ENCODE measurements at regions not wholly inside any gene's neighbourhood (a gene's known extent, or its start where the extent isn't known, plus 50 kb on each side); places are given as distances from the start of the nearest gene placed in this dataset.

- Histone ChIP-seq H3K9me3 (no peaks in the 10 kb centered on the region), H3K4me3 (no peak overlapping the region), H3K36me3 (no peaks in the 10 kb centered on the region), H3K27me3 (no peaks in the 10 kb centered on the region)
- DNase-seq = no peak
Observed at GRCh38 chr12:25723921-25724491, 170.9 kb upstream of the LMNTD1 start.

DNA sequence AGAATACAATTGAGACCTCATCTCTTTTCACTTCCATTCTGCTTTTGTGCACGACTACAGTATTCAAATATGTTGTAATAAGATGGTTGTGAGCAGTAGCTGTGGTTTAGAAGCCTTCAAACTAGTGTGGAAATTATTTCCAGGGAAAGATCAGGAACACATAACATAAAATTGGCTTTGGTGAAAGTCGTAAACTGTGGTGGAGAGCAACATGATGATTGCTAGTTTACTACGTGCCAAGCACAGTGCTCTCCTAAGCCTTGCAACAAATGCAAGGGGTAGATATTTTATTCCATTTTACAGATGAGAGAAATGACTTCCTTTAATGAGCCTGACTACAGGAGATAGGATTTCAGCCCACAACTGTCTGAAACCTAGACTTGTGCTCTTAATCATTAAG is 172.4 kb upstream of the LMNTD1 start:
- H3K9me3 ChIP-seq = no peaks in the 10 kb centered on the region
- H3K4me3 ChIP-seq = no peak overlapping the region
- H3K36me3 ChIP-seq = no peaks in the 10 kb centered on the region
- no peak for DNase-seq
- H3K27me3 ChIP-seq = no peaks in the 10 kb centered on the region

DNA sequence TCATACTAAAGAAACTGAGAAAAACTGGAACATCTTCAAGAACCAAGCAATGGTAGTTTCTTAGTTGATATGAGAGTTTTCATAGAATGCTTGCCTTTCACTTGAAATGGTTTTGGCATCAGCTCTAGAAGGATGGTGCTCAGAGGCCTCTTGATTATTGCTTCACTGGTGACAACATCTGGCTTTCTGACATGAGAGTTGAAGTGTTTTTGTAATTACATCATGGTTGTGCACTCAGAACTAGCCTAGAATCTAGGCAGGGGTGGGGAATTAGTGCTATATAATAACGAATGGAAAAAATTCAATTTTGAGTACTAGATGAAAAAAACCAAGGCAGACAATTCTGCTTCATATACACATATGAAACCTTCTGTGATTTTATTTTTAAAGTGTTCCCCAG is 172.8 kb upstream of the LMNTD1 start:
- Histone ChIP-seq H3K4me3 (no peak overlapping the region), H3K36me3 (no peaks in the 10 kb centered on the region), H3K27me3 (no peaks in the 10 kb centered on the region), H3K9me3 (no peaks in the 10 kb centered on the region)
- DNase-seq = no peak

GRCh38 chr12:25728056-25728595 is 175.0 kb upstream of the LMNTD1 start:
- DNase-seq = no peak
- H3K36me3 ChIP-seq = no peaks in the 10 kb centered on the region
- H3K9me3 ChIP-seq = no peaks in the 10 kb centered on the region
- no peak overlapping the region for H3K4me3 ChIP-seq
- H3K27me3 ChIP-seq = no peaks in the 10 kb centered on the region

DNA sequence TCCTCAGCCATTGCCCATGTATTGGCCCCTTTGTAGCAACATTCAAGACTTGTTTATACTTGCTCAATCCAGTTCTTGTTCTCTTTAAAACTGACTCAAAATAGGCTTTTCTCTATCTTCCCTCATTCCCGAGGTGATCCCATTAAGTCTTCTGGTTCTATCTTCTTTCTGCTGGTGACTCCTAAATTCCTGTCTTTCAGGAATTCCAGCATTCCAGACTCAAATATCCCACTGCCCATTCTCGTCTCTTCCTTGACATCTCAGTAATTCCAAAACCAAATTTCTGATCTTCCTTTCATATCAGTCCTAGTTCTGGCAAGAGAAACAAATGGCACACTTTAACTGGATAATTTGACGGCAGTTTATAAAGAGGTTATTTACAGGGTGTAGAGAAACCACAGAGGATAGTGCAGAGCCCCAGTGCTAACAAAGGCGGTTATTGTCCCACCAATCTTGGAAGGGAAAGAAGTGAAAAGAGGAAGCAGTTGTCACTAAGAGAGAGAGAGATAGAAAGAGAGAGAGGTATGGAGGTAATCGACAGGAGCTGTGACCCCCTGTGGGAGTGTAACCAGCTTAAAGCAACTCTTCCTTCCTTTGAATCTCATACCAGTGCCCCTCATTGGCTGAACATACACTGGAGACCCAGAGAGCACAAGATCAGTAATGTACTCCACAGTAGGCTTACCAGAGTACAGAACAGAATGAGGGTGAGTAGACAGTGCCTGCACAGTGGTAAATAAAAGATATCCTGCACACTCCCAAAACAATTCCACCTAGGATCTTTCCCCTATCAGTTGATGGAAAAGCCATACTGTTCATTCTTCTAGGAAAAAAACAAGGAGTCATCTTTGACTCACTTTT is 177.6 kb upstream of the LMNTD1 start:
- DNase-seq = no peak
- Histone ChIP-seq H3K9me3 (peaks cover 3% of the 10 kb centered on the region; the same call in 1 of the 2 replicates), H3K36me3 (no peaks in the 10 kb centered on the region), H3K4me3 (no peak overlapping the region), H3K27me3 (no peaks in the 10 kb centered on the region)

DNA sequence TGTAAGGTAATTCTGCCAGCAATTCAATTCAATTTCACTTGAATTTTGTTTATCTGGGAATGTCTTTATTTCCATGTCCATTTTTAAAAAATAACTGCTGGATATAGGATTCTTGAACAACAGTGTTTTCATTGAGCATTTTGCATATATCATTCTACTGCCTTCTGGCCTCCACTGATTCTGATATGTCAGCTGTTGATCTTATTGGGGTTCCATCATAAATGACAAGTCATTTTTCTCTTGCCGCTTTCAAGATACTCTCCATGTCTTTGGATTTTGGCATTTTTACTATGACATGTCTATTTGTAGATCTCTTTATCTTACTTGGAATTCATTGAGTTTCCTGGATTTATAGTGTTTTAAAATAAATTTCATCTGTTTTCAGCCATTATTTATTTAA is 180.5 kb upstream of the LMNTD1 start:
- DNase-seq = no peak
- peaks cover 3% of the 10 kb centered on the region; the same call in 1 of the 2 replicates for H3K9me3 ChIP-seq

DNA sequence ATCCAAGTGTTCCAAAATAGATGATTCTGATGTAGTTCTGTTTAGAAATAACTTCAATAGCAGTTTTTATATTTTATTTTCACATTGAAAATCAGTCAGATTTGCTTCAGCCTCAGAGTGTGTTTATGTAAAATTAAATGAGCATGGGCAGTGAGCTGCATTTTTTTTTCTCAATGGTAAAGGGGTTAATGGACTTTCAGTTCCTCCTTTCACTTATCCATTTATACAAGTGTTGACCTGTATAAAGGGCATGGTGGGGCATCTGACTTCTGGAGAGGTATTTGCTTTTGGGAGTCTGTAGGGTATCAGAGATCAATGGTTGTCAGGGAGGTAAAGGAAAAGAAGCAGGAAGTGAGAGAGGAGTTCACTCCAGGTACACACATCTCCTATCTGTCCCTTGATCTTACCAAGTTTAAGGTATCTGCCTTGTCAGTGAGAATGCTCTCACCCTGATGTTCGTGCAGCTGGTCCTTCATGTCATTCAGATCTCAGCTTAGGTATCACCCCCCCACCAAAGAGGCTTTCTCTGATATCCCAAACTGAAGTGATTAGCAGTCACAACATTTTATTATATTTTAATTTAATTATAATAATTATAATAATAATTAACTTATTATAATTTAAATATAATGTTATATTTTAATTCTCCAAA is 181.6 kb upstream of the LMNTD1 start:
- Histone ChIP-seq H3K4me3 (no peak overlapping the region), H3K9me3 (peaks cover 3% of the 10 kb centered on the region; the same call in 1 of the 2 replicates), H3K27me3 (no peaks in the 10 kb centered on the region), H3K36me3 (no peaks in the 10 kb centered on the region)
- no peak for DNase-seq

More for the DNA sequence above, 180.5 kb upstream of the LMNTD1 start:
- H3K27me3 ChIP-seq = no peaks in the 10 kb centered on the region
- H3K4me3 ChIP-seq = no peak overlapping the region
- H3K36me3 ChIP-seq = no peaks in the 10 kb centered on the region

GRCh38 chr12:25740617-25741016 is 187.5 kb upstream of the LMNTD1 start:
- no peak overlapping the region for H3K4me3 ChIP-seq
- no peaks in the 10 kb centered on the region for H3K36me3 ChIP-seq
- no peaks in the 10 kb centered on the region for H3K27me3 ChIP-seq
- DNase-seq = no peak
- no peaks in the 10 kb centered on the region for H3K9me3 ChIP-seq

- no peaks in the 10 kb centered on the region for H3K36me3 ChIP-seq
- no peak overlapping the region for H3K4me3 ChIP-seq
- H3K9me3 ChIP-seq = no peaks in the 10 kb centered on the region
- no peaks in the 10 kb centered on the region for H3K27me3 ChIP-seq
- no peak for DNase-seq
Observed at GRCh38 chr12:25741917-25742316, 188.8 kb upstream of the LMNTD1 start.

DNA sequence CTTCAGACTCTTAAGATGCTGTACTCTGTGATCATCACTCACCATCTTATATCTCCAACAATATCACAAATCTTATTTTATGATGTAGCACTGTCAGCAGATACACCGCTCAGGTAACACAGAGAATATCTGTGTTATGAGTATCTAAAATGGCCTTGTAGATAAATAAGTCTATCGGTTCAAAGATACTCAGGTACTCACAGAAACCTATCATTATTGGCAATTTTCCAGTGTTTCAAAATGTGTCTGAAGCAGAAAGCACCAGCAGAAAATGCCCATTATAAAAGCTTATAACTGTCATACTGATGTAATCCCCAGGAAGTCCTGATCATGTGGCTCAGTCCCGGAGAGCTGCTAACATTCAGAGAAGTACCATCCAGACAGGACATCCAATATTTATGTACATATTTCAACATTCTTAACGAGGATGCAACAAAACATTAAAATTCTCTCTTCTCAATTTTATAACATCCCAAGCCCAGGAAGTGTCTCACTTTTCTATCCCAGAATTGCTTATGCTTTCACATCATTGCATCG is 190.7 kb upstream of the LMNTD1 start:
- DNase-seq = no peak
- Histone ChIP-seq H3K36me3 (no peaks in the 10 kb centered on the region), H3K4me3 (no peak overlapping the region), H3K9me3 (no peaks in the 10 kb centered on the region), H3K27me3 (no peaks in the 10 kb centered on the region)

DNA sequence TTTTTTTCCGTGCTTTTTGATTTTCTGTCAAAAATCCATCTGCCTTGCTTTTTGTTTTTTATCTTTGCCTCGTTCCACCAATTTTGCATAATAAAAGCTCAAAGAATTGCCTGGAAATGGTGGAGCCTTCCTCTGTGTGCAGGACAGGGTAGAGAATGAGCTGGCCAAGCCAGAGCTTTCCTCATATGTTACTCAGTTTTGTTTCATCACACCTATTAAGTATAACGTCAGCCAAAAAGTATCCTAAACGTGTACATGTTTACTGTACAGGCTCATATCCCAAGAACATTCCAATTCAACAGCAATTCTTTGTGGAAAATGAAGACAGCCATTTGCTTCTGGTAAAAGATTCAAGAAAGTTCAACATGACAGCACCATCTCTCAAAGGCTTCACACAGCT is 191.2 kb upstream of the LMNTD1 start:
- DNase-seq = no peak
- H3K36me3 ChIP-seq = no peaks in the 10 kb centered on the region
- no peak overlapping the region for H3K4me3 ChIP-seq
- H3K9me3 ChIP-seq = no peaks in the 10 kb centered on the region
- no peaks in the 10 kb centered on the region for H3K27me3 ChIP-seq

- no peak for DNase-seq
- no peaks in the 10 kb centered on the region for H3K27me3 ChIP-seq
- H3K36me3 ChIP-seq = no peaks in the 10 kb centered on the region
- no peaks in the 10 kb centered on the region for H3K9me3 ChIP-seq
- H3K4me3 ChIP-seq = no peak overlapping the region
Observed at GRCh38 chr12:25745281-25745680, 192.2 kb upstream of the LMNTD1 start.

DNA sequence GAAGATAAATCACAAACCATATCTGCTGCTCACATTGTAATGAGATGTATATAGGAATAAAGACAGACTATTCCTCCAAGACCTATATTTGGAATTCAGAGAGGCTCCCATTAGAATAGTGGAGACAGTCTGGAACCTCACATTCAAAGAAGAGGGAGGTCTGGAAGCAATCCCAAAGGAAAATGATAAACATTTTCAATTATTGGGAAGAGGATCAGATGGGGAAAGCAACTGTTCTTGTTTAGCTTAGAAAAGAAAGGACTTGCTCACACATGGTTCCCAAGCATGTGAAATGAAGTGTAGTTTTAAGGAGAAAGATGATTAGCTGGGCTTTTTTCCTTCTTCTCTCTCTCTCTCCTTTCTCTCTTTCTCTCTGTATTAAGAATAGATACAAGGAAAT is 193.0 kb upstream of the LMNTD1 start:
- no peaks in the 10 kb centered on the region for H3K27me3 ChIP-seq
- no peaks in the 10 kb centered on the region for H3K9me3 ChIP-seq
- DNase-seq = no peak
- H3K36me3 ChIP-seq = no peaks in the 10 kb centered on the region
- H3K4me3 ChIP-seq = no peak overlapping the region

GRCh38 chr12:25752710-25753309 is 199.7 kb upstream of the LMNTD1 start:
- no peak overlapping the region for H3K4me3 ChIP-seq
- no peaks in the 10 kb centered on the region for H3K9me3 ChIP-seq
- no peak for DNase-seq
- H3K36me3 ChIP-seq = no peaks in the 10 kb centered on the region
- no peaks in the 10 kb centered on the region for H3K27me3 ChIP-seq

DNA sequence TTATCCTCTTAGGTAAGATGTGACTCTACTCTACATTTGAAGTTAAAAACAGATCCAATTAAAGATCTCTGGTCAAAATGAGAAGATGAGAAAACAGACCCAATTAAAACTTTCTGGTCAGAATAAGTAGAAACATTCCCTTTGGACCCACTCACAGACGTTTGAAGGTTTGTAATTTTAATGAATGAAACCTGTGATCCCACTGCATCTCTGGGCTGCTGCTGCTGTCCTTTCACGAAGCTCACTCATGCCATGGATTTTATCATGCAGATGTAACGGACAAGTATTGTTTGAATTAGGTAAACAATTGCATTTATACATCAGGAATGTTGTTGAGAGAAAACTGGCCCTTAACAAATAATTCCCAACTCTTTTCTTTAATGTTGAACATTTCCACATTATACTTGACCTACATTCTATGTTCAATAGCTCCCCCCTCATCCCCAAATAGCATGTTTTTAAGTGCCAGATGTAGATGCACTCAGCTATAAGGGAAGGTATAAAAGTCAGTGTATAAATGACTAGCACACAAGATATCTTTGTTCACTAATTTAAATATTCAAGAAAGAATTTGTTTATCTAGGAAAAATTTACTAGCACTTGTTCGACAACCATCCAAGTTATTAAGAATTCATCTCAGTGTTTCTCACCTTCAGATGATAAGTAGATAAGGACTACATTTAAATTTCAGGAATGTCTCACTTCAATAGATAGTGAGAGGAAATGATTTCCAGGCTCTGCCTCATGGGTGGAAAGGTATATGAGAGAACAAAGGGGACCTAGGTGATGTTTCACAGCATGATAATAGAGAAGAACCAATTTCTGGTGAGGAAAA is 202.3 kb upstream of the LMNTD1 start:
- DNase-seq = no peak
- H3K36me3 ChIP-seq = no peaks in the 10 kb centered on the region
- H3K27me3 ChIP-seq = no peaks in the 10 kb centered on the region
- H3K9me3 ChIP-seq = no peaks in the 10 kb centered on the region
- no peak overlapping the region for H3K4me3 ChIP-seq

- DNase-seq = no peak
- H3K36me3 ChIP-seq = no peaks in the 10 kb centered on the region
- no peaks in the 10 kb centered on the region for H3K9me3 ChIP-seq
- no peak overlapping the region for H3K4me3 ChIP-seq
- H3K27me3 ChIP-seq = no peaks in the 10 kb centered on the region
Observed at GRCh38 chr12:25755971-25756260, 202.6 kb upstream of the RASSF8 start.
